ENCODE measurements at regions not wholly inside any gene's neighbourhood (a gene's known extent, or its start where the extent isn't known, plus 50 kb on each side); places are given as distances from the start of the nearest gene placed in this dataset.
A peak's percentile ranks its signal among the peaks of the same experiment; 100 is the strongest.
"Not testable (repeated sequence)": the region's sequence is repeated elsewhere in the genome, so short reads cannot be mapped to it uniquely, and the experiment has no call there.

DNA sequence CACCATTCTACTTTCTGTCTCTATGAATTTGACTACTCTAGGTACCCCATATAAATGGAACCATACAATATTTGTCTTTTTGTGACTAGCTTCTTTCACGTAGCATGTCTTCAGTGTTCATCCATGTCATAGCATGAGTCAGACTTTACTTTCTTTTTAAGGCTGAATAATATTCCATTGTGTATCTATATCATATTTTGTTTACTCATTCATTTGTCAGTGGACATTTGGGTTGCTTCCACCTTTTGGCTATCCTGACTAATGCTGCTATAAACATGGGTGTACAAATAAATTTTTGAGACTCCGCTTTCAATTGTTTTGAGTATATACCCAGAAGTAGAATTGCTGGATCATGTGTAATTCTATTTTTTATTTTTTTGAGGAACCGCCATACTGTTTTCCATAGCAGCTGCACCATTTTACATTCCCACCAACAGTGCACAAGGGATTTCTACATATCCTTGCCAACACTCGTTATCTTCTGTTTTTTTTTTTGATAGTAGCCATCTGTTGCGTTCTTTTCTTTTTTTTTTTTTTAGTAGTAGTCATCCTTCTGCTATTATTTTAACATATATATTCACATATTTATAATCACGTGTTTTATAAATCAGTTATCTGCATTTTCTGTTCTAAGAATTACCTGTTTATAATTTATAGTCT, 158.0 kb upstream of the MED14 start:
- no peak for DNase-seq

DNA sequence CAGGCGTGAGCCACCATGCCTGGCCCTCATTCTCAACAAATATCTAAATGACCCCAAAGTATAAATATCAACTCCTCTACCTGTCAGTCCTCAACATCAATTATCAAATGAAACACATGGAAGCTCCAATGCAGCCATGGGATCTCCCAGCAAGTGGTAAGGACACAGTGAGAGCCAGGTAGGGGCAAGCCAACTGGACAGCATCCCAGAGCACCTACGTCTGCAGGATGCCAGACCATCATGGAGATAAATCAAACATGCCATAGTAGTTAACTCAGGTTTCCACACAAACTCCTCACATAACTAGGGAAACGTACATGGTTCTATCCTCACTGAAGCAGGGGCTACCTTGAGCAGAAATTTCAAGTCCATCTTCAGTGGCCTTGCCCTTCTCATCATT, 159.9 kb upstream of the MED14 start:
- DNase-seq = no peak

- no peak for DNase-seq
Measured at GRCh38 chrX:40897718-40898270, 162.5 kb upstream of the MED14 start.

DNA sequence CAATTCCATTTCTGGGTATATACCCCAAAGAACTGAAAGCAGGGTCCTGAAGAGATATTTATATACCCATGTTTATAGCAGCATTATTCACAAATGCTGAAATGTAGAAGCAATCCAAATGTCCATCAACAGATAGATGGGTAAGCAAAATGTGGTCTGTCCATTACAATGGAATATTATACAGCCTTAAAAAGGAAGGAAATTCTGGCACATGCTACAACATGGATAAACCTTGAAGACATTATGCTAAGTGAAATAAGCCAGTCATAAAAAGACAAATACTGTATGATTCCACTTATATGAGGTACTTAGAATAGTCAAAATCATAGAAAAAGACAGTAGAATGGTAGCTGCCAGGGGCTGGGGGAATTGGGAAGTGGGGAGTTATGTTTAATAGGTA, 169.4 kb upstream of the MED14 start:
- not testable (repeated sequence) for DNase-seq

DNA sequence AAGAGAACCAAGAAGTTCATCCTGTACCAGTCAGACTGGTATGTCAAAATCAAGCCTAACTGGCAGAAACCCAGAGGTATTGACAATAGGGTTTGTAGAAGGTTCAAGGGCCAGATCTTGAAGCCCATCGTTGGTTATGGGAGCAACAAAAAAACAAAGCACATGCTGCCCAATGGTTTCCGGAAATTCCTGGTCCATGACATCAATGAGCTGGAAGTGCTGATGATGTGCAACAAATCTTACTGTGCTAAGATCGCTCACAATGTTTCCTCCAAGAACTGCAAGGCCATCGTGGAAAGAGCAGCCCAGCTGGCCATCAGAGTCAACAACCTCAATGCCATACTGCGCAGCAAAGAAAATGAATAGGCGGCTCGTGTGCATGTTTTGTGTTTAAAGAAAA, 172.7 kb upstream of the MED14 start:
- no peak for DNase-seq

DNA sequence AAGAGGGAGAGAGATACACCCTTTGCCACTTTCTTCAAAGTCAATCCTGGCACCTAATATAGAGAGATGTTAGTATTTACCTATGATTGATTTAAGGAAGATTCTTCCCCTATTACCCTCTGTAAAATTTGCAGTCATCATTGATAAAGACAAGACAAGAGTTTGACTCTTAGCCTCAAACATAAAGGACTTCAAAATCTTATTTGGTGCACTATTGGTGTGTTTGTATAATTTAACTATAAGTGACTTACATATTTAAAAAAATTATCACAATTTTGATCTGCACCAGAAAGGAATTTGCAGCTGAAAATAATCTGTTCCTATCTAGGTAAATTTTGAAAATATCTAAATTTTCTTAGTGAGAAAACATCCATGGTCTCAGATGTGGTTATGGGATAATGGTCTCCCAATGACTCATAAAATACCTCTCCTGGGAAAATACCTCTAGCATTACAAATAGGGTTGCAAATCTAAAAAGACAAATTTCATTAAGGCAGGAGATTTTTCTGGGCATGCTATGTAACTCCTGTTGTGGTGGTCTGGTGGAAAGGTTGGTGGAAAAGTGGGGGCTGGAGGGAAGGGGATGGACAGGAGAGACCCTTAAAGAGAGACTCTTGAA, 173.6 kb upstream of the MED14 start:
- DNase-seq = no peak

DNA sequence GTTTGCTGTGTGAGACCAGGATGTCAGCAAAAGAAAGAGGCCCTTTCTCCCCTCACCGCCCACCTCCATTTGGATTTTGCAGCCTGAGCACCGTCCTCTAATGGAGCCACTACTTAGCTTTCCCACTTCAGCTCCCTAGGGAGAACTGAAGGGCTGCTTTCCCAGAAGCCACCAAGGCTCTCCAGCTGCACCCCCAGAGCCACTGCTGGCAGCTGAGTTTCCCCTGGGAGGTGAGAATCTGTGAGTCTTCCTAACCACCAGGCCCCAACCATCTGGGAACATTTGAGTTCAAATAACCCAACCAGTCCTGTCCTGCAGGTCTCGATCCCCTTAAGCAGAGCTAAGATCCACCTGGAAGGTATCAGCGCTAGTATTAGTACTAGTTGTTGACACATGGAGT, 173.1 kb upstream of the USP9X start:
- DNase-seq = no peak

GRCh38 chrX:40912576-40912975, 172.7 kb upstream of the USP9X start:
- DNase-seq = no peak

DNA sequence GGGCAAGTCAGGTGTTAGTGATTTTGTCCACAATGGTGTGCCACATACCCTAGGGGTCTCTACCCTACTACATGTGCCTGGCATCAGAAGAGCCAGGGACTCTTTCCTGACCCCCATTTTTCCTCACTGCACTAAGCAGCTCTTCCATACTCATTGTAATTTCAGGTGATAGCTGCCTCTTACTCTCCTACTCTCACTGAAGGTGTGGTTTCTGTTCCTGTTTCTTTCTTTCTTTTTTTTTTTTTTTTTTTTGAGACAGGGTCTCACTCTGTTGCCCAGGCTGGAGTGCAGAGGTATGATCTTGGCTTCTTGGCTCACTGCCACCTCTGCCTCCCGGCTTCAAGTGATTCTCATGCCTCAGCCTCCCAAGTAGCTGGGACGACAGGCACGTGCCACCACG, 164.9 kb upstream of the USP9X start:
- no peak for DNase-seq

GRCh38 chrX:40922307-40922706, 162.9 kb upstream of the USP9X start:
- no peak for DNase-seq

DNA sequence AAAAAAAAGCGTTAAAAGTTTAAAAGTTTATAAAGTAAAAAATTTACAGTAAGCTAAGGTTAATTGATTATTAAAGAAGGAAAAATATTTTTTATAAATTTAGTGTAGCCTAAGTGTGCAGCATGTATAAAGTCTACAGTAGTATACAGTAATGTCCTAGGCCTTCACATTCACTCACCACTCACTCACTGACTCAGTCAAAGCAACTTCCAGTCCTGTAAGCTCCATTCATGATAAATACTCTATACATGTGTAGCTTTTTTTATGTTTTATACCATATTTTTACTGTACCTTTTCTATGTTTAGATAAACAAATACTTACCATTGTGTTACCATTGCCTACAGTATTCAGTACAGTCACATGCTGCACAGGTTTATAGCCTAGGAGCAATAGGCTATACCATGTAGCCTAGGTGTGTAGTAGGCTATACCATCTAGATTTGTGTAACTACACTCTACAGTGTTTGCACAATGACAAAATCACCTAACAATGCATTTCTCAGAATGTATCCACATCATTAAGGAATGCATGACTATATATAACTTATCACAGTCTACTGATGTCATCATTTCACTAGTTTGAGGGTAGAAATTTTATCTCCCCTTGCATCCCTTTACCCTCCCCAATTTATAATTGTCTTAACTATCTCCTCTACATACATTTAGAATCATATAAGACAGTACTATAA, 158.4 kb upstream of the USP9X start:
- not testable (repeated sequence) for DNase-seq

- DNase-seq = no peak
Measured at GRCh38 chrX:40928076-40928475, 157.2 kb upstream of the USP9X start.

- no peak for DNase-seq
Measured at GRCh38 chrX:40931921-40932320, 153.3 kb upstream of the USP9X start.

GRCh38 chrX:40933132-40933705, 152.0 kb upstream of the USP9X start:
- DNase-seq = peak; percentile 28

DNA sequence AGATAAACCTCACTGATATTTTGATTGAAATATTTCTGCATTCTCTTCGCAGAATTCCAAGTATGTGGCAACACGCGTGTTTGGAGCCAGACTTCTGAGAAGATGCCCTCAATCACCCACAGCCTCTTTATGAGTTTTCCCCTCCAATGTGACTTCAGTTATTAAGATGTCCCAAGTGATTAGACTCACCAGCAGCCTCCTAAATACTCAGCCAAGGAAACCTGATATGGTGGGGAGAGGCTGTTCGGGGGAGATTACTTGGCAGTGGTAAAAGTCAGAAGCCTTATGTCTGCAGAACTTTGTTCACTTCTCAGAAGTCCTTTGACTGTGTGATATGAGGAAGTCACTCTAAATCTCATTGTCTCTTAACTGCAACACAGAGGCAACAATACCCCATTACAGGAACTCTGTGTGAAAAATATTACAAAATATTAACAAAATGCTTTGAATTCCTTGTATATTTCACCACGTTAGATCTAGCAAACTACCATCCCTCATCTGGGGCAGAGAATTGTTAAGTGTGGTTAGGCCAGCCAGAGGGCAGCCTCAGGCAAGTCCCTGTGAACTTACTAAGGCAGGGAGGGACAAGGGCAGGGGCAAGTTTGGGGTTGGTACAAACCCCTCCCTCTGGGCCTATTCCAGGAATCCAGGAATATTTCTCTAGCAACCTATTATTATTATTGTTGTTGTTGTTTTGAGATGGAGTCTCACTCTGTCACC, 151.4 kb upstream of the USP9X start:
- DNase-seq = peak; percentile 4

DNA sequence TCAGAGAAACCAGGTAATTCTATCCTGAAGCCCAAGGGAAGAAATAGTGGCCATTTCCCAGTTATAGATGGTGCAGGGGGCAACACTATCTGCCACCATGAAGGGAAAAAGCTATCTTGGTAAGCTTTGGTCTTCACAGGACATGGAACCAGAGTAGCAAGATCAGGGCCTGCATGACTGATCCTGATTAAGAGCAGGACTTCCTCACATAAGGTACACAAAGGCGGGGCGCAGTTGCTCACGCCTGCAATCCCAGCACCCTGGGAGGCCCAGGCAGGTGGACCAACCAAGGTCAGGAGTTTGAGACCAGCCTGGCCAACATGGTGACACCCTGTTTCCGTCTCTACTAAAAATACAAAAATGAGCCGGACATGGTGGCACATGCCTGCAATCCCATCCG, 148.4 kb upstream of the USP9X start:
- no peak for DNase-seq

- DNase-seq = no peak
Measured at GRCh38 chrX:40938423-40938822, 146.8 kb upstream of the USP9X start.

GRCh38 chrX:40943093-40943641, 142.1 kb upstream of the USP9X start:
- DNase-seq = no peak

DNA sequence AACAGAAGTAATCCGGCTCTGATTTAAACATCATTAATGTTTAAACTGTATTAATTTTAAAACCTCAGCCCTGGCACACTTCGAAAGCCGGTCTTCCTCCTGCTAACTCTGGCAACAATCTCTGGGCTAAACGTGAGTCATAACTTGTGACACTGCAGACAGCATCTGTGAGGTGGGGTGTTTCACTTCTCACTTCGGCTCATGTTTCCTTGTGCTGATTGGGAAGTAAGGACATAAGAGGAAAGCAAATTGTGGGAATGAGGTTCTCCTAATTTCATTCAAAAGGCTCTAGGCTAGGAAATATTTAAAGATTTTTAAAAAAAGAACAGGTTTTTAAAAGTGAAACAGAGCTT, 139.9 kb upstream of the USP9X start:
- peak; percentile 4 for DNase-seq

DNA sequence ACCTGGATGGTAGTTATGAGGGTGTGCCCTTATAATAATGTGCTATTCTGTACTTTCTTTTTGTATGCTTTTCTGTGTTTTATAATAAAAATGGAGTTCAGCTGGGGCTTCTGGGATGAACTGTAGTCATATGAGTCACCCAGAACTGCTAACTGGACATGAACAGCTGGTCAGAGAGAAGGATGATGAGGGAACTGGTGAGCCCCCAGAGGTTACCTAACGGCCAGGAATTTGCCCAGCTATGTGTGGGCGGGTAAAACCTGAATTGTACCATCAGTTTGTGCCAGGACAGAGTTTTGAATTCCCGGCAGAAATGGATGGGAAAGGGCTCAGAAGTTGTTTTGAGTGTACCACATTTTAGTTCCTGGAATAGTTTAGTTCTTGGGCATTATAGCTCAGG, 138.0 kb upstream of the USP9X start:
- DNase-seq = no peak

DNA sequence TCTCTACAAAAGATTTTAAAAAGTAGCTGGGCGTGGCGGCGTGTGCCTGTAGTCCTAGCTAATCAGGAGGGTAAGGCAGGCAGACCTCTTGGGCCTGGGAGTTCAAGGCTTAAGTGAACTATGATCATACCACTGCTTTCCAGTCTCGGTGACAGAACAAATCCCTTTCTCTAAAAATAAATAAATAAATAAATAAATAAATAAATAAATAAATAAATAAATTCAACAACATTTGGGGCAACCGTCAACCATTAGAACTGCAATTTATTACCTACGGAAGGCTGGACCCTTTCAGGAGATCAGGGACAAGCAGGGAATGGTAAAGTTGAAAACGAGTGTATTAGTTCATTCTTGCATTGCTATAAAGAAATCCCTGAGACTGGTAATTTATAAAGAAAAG, 136.2 kb upstream of the USP9X start:
- DNase-seq = no peak

- no peak for DNase-seq
Measured at GRCh38 chrX:40950546-40950945, 134.7 kb upstream of the USP9X start.

GRCh38 chrX:40951407-40951806, 133.8 kb upstream of the USP9X start:
- not testable (repeated sequence) for DNase-seq
